Fibroblast of pulmonary artery (primary cell): ENCODE measurements at regions not wholly inside any gene's neighbourhood (a gene's known extent, or its start where the extent isn't known, plus 50 kb on each side); places are given as distances from the start of the nearest gene placed in this dataset.

Source experiments
- DNase-seq: peaks from one replicate; pipeline ENCODE4 v3.0.0-alpha.2; 2010; ENCODE audit warnings: low read depth
- H3K4me3 ChIP-seq: replicated peaks from 2 replicates; pipeline ENCODE4 v1.5.1; 2011; ENCODE audit warnings: low read depth, mild to moderate bottlenecking, control low read depth, low read length, moderate library complexity
- TF ChIP-seq, protein P1 (sequence below): IDR thresholded peaks from 2 replicates; pipeline ENCODE4 v1.5.1; 2011; ENCODE audit warnings: mild to moderate bottlenecking, control low read depth, low read length, inconsistent platforms; ENCODE audit errors: missing control alignments

DNA sequence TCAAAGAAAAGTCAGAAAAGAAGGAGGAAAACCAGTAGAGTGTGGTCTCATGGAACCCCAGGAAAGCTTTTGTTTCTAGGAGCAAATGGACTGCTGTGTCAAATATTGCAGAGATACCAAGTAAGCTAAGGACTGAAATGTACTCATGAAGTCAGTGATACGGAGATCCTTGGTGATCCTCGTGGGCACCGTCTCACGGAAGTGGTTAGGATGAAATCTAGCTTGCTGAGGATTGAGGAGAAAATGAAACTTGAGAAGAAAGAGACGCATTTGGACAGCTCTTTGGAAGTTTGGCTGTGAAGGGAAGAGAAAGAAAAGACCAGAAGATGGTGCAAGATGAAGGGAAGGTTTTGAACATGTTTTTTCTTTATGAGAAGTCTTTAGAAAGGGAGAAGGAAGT, 104.0 kb upstream of the CCND2 start:
- DNase-seq = no peak
- TF ChIP-seq, protein P1, sequence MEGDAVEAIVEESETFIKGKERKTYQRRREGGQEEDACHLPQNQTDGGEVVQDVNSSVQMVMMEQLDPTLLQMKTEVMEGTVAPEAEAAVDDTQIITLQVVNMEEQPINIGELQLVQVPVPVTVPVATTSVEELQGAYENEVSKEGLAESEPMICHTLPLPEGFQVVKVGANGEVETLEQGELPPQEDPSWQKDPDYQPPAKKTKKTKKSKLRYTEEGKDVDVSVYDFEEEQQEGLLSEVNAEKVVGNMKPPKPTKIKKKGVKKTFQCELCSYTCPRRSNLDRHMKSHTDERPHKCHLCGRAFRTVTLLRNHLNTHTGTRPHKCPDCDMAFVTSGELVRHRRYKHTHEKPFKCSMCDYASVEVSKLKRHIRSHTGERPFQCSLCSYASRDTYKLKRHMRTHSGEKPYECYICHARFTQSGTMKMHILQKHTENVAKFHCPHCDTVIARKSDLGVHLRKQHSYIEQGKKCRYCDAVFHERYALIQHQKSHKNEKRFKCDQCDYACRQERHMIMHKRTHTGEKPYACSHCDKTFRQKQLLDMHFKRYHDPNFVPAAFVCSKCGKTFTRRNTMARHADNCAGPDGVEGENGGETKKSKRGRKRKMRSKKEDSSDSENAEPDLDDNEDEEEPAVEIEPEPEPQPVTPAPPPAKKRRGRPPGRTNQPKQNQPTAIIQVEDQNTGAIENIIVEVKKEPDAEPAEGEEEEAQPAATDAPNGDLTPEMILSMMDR = no peak
- H3K4me3 ChIP-seq = no peak overlapping the region

DNA sequence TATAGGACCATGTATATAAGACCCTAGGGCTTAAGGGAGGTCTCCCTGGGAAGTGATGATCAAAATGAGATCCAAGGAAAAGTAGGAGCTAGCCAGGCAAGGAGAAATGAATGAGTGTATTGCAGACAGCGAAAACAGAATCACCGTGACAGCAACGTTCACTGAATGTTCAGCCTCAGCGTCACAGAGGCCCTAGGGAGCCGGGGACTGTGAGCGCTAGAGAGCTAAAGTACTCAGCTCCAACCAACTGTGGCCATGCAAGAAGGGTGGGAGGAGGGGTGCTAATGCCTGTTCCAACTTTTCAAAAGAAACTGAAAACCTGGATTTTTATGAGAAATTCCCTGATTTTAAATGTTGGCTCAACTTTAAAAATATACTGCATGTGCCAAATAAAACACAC, 105.5 kb upstream of the CCND2 start:
- no peak overlapping the region for H3K4me3 ChIP-seq
- TF ChIP-seq, protein P1 = no peak
- DNase-seq = no peak

DNA sequence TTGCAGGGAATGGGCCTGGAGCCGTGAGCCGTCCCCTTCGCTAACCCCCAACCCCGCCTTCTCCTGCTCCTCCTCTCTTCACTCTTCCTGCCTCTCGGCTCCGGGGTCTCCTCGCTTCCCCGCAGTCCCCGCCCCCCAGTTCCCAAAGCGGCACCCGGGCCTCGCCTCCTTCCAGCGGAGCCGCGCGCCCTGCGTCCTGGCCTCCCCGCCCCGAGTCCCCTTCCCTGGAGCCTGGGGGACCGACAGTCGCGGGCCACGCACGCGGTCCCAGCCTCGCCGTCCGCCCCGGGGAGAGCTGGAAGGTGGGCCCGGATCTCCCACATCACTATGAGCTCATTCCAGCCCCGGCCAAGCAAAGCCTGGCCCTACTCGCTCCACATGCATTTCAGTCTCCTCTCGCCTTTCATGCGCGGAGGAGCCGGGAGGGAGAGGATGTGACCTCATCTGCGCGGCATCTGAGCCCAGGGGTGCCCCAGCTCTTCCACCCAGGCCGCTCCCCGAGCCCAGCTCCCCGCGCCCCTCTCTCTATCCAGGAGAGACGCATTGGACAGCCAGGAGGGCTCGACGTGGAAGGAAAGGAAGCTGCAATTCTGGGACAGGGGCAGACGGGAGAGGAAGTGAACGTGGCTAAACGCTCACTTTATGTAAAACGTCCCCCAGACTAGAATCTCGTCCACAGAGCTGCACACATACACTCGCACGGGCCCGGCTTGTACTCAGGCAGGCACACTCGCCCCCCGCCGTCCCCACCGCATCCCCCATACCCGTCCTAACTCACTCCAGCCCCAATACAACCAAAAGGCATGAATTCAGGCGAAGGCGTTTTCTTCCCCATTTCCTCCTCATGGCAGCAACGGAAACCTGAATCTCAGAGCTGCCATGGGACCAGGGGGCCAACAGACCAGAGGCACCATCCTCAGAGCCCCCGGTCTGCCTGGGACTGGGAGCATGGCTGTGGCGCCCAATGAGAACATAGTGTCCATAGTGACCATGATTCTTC, 108.7 kb upstream of the CCND2 start:
- TF ChIP-seq, protein P1 = no peak

DNA sequence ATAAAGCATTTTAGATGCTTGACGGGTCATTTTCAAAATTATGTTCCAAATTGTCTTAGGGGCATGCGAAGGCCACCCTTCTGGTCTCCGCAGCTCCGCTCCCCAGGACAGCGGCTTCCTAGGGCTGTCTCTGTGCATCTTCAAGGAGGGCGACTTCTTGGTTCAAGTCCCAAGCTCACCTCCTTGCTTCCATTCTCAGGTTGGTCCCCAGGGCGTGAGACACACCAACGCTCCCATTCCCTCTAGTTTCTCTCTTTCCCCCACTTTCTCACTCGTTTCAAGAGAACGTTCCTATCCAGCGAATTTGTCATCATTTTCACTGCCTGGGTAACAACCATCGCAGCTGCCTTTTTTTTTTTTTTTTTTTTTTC, 109.4 kb upstream of the CCND2 start:
- DNase-seq = no peak
- H3K4me3 ChIP-seq = peak overlapping the region; percentile 44
- TF ChIP-seq, protein P1 = no peak

More for the DNA sequence above, 108.7 kb upstream of the CCND2 start:
- H3K4me3 ChIP-seq = peak overlapping the region; percentile 44
- DNase-seq = peak; percentile 59

DNA sequence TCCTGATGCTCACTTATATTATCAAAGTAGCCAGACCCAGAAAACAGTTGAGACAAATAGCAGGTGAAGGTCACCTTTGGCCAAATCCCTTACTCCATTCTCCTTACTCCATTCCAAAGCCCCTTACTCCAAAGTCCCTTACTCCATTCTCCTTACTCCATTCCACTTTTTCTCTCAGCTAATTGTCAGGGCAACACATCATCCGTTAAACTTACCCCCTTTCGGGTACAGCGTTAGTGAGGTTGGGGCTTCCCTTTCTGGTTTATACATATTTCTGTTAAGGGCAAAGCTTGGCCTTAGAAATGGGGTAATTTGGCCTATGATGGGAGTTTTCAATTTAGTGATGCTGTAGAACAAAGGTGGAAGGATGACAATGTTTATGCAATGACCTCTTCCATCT, 111.8 kb upstream of the CCND2 start:
- TF ChIP-seq, protein P1 = no peak
- H3K4me3 ChIP-seq = no peak overlapping the region
- no peak for DNase-seq

DNA sequence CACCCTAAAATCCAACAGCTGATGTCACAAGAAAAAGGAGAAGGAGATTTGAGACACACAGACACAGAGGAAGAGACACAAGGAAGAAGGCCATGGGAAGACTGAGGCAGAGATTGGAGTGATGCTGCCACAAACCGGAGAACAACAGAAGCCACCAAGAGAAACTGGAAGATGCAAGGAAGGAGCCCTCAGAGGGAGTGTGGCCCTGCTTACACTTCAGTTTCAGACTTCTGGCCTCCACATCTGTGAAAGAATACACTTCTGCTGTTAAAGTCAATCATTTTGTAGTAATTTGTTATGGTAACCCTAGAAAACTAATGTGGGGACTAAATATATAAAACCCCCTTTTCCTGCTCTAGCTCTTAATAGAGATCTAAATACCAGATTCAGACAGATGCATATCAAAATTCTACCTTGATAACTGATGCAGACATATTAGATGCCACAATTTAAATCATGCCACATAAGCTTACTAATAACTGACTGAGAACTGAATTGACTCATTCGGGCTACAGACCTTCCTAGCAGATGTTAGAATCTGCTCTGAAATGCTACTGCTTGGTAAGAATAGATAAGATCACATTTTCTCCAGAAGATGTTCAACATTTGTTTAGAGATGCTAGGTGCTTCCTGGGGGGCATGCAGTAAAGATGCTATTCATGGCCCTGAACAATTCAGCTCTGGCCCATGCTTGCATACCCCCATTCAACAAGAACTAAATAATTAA, 113.1 kb upstream of the CCND2 start:
- TF ChIP-seq, protein P1 = no peak
- no peak for DNase-seq
- no peak overlapping the region for H3K4me3 ChIP-seq
